Colonic mucosa (tissue), 4 donors: ENCODE measurements at regions not wholly inside any gene's neighbourhood (a gene's known extent, or its start where the extent isn't known, plus 50 kb on each side); places are given as distances from the start of the nearest gene placed in this dataset. TPM values are rescaled to one million over a fixed set of nuclear protein-coding genes. Genes with fewer than 3 reads are reported as not detected.

Source experiments
- DNase-seq: peaks from one replicate; pipeline ENCODE4 v3.0.0-alpha.2; 2020
- H3K27ac ChIP-seq: fragments of 200-600 bp; one replicate; pipeline ENCODE4 v1.8.0; 2021
- H3K27me3 ChIP-seq: fragments of 200-600 bp; one replicate; pipeline ENCODE4 v1.8.0; 2021
- H3K36me3 ChIP-seq: fragments of 200-600 bp; one replicate; pipeline ENCODE4 v1.8.0; 2021
- H3K4me1 ChIP-seq: fragments of 200-600 bp; one replicate; pipeline ENCODE4 v1.8.0; 2021; ENCODE audit warnings: mild to moderate bottlenecking
- H3K4me3 ChIP-seq: fragments of 200-600 bp; one replicate; pipeline ENCODE4 v1.8.0; 2021
- H3K9ac ChIP-seq, 2 donors: one replicate each; pipeline ENCODE4 v1.7.0; 2013; ENCODE audit warnings: control low read depth in 2 of 2, low read depth in 2 of 2, low read length in 2 of 2
- H3K9me3 ChIP-seq: fragments of 200-600 bp; one replicate; pipeline ENCODE4 v1.8.0; 2021
- CTCF ChIP-seq: fragments of 200-600 bp; IDR thresholded peaks from one replicate; pipeline ENCODE4 v1.8.0; 2022; ENCODE audit warnings: antibody characterized with exemption, mild to moderate bottlenecking
- intact Hi-C: fragments of 100-400 bp; cut with DNase I; formaldehyde crosslinking; loops from one replicate; pipeline ENCODE4 v1.14.1; 2022
- microRNA-seq: library from miRNA; unstranded; fragments of <30 nt; microRNA quantifications from one replicate; pipeline ENCODE4, GENCODE V29; 2019
- donor health status: healthy.
- donor health status: DM: no; HTN: no; CAD: no.
- donor health status: DM: no; HTN: no; CAD: no.

- Histone ChIP-seq H3K4me1 (no peaks in the 10 kb centered on the region), H3K4me3 (no peak overlapping the region), H3K27me3 (no peaks in the 10 kb centered on the region), H3K9me3 (no peaks in the 10 kb centered on the region), H3K27ac (no peak overlapping the region), H3K36me3 (no peaks in the 10 kb centered on the region), H3K9ac (no peak overlapping the region)
- no peak for TF ChIP-seq CTCF
- no peak for DNase-seq
- intact Hi-C loops, result no loop called here
Measured at GRCh38 chr22:47225080-47225930, 462.9 kb downstream of the TBC1D22A start.

Small RNA genes in the stretch of these regions (microRNA-seq; reads per million reads assigned to microRNA genes)
- not detected for gene MIR3201
- gene MIR3667, result not detected
- not detected for gene MIR4535
